Mucosa of gallbladder (tissue), 1 donor: ENCODE measurements at regions not wholly inside any gene's neighbourhood (a gene's known extent, or its start where the extent isn't known, plus 50 kb on each side); places are given as distances from the start of the nearest gene placed in this dataset.

Experiments
- DNase-seq: peaks from one replicate; pipeline ENCODE4 v3.0.0-alpha.2; 2020; ENCODE audit warnings: low spot score
- donor health status: DM: no; HTN: no; CAD: no.

DNA sequence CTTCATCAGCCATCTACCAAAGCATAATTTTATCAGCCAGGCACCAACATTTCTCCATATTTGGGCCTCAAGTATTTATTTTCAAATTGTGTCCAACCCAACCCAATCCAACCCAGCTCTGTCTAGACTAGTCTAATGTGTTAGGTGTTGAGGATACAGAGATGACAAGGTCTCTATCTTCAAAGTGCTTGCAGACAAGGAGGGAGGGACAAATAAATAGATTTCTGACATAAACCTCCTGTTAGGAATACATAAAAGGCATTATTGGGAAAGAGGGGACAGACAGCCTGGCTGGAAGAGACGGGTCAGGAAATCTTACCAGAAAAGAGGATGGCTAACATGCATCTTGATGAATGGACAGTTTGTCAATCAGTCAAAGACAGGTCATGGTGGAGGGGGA, 115.4 kb upstream of the RPS6KA3 start:
- no peak for DNase-seq

DNA sequence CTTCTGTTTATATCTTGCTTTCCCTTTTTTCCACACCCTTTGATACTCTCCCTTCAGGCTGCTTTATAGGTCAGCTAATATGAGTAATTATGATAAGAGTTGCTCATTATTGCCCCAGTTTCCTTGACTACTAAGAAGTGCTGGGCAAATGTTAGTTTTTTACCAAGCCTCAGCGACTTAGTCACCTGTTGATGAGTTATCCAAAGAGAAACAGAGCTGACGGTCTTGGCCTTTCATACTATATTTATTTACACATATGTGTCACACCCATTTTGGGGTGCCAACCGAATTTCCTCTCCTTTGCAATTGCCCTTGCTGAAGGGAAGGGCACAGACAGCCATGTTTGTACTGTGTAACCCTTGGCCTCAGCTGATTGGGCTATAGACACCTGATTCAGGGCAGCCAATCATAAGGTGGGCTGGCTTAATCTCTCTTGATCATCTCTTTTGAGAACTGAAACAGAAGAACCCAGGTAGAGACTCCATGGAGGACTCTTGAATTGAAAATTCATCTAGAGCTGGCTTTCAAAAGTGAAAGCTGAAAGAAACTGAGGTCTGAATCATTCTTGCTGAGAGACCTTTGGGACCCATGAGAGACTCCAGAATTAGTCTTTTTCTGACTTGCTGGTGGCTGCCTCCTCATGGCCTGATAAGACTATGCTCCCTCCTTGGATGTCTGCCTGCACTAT, 111.7 kb upstream of the RPS6KA3 start:
- DNase-seq, result no peak

DNA sequence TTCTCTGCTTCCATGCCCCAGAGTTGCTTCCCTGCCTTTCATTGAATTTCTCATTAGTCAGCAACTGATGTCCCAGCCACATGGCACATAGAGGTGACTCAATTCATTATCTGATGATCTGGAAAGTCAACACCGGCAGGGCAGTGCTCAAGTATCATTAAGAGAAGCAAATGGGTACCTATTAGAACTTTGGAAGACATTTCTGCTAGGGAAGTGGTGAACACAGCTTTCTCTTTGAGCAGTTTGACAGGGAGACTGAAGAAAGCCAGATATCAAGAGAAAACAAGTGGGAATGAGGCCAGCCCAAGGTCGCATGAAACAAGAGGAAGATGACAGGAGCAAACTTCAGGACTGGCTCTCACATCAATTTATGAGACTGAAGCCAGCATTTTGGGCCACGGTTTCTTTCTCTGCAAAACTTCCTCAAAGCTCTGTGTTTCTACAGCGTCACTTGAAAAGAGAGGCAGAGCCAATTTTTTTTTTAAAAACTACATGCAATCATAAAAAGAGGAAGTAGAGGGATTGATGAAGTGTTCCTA, 108.3 kb upstream of the RPS6KA3 start:
- no peak for DNase-seq

DNA sequence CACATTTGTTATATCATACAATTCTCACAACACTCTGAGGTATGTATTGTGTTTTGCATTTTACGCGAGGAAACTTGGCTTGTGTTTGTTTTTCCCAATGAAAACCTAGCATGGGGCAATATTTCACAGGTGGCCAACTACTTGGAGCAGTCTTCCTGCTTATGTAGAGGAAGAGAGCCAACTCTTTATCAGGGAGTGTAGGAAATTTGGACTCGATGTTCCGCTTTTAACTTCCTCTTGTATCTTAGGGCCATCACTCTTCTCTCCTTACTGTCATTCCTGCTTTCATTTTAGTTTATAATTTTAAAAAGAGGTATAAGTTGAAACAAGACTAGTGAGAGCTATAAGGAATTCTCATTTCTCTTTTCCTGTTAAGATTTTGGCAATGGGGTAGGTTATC, 107.7 kb upstream of the RPS6KA3 start:
- DNase-seq, result no peak

DNA sequence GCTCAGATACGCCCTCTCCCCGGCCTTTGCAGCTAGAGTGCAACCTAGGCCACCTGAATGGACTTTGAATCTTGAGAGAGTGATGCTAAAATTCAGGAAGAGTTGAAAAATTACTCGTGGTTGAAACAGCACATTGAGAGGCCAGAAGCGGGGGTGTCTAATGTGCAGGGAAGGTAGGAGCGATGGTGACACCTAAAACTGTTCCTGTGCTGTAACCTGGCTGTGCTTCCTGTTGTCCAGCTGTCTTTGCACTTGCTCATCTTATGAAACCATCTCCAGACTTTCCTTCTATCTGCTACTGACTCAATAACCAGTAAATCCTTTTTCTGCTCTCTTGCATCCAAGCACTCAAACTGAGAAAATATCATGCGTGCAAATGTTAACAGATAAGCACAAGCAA, 106.4 kb upstream of the RPS6KA3 start:
- DNase-seq, result no peak

DNA sequence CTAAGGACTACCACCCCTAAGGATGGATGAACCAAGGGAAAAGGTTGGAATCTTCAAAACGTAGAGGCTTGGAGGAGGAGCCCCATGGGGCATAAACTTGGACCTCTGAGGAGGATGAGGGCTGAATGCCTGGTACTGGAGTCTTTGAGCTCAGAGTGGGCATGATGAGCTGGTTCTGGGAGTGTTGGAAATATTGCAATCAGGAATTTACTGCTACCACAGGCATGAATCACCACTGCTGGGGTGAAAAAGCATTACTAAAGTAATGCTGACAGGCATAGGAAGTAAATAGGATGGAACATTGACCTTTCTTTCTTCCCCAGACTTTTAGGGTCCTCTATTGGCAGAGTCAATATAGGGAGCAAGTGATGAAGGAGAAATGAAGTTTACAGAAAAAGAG, 105.8 kb upstream of the RPS6KA3 start:
- no peak for DNase-seq

DNA sequence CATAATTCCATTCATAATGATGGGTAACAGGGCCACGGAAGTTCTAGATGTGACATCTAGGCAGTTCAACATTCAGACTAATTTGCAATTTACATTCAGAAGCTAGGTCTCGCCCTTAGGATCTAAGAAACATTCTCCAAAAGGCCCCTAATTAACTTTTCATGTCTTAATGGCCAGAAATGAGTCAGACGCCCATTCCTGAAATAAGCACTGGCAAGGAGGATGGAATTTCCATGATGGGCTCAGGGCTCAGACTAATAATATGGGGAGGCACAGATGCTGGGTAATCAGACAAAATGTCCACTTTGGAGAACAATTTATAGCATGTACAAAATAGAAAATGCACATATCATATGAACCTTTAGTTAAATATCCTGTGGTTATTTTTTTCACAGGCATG, 102.8 kb upstream of the RPS6KA3 start:
- DNase-seq, result no peak

DNA sequence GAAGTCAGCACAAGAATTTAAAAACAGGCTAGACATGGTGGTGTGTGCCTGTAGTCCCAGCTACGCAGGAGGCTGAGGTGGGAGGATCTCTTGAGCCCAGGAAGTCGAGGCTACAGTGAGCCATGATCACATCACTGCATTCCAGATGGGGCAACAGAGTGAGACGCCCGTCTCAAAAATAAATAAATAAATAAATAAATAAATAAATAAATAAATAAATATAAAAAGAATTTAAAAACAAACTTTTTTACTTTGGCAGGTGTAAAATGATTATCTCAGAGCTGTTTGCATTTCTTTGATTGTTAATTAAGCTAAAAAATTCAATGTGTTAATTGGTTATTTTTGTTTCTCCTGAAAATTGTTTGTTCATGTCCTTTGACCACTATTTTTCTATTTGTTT, 97.5 kb upstream of the RPS6KA3 start:
- no peak for DNase-seq

DNA sequence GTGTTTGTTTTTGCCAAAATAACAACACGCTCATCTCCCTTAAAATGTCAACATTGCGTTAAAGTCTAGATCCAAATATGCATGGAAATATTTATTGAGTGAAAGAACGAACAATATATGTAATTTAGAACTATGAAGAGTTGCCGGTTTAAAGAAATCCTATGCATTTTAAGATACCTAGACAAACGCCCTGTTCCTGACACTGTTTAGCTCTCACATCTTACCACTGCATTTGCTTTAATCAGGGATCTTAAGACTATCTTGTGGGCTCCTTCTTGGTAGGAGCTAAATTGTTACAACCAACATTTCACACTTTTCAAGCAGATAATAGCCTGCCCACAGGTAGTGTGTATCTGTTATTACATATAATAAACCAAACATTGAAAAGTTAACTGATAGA, 96.6 kb upstream of the RPS6KA3 start:
- no peak for DNase-seq

DNA sequence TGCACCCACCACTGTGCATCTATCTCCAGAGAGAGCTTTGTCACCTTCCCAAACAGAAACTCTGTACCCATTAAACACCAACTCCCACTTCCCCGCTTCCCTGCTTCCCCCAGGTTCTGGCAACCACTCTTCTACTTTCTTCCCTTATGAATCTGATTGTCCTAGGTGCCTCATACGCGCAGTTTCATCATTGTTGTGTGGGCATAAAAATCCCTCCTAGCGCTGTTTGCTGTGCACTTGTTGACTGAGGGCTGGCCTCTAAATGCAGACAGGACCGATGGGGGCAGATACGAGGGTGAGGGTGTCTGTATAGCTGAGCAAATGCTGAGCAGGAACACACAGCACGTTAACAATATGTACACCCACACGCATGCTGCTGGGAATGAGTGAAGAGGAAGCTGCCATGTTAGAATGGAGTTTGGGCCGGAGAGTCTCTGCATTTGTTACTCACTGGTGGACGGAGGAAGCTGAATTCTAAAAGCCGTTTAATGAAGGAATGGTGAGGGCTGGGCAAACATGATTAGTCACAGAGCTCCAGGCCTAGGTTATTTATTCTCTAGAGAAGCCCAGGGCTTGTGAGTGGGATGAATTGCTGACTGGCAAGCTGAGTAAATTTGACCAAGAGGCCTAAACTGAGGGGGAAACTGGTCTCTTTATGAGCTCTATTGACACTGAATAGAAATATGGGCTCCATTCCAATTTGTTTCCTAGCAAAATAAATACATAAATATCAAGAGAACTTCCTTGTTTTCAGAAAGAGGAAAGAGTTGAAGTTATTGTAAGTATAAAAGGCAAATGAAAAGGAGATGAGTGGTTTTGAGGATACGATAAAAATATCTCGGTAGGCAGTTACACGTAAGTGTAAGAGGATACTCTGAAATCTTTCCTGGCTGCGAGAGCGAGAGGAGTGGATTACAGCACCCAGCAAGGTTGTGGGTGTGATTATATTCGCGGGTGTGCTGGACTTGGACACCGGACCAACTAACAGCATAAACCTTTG, 95.9 kb upstream of the RPS6KA3 start:
- DNase-seq, result no peak

DNA sequence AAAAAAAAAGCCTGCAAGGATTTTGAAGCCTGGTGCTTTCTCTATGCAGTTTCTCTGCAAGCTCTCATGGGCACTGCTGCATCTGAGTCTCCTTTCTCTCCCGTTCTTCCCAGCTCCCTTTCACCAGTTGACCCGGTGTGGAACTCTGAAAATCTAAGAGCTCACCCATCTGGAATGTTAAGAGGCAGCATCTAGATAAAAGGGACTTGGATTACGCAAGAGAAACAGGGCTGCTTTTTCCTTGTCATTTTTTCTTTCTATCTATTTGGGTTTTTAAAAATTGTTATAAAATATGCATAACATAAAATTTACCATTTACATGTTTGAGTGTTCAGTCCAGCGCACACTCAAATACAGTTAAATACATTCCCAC, 95.2 kb upstream of the RPS6KA3 start:
- DNase-seq, result no peak

DNA sequence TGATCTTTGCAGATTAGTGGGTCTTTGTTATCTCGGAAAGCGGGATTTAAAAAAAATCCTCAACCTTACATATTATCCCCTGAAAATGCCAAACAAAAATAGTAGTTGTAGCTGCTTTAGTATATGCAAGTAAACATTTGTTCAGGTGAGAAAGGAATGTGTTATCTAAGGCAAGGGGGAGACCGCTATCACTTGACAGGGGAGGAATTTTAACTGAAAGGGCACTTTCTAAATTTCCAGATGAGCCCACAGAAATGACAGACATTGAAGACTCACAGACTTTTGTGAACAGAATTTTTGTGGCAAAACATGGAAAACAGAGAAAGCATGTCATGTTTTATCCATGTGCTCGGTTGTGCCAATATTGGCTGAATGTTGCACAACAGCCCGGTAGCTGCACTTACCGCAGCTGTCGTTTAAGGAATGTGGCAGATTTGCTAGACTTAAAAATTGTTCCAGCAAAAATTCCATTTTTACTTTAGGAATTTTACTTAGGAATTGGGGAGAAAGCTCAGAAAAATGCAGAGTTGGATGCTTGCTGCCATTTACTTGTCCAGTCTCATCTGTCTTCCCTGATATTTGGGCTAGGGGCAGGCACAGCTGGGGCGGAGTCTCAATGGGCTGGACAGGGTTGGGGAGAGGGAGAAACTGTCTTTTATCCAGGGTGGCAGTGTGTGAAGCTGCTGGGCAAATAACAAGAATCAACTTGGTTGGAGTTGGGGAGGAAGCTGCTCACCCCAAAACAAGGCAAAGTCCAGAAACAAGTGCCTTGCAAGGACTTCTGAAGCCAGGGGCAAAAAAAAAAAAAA, 94.6 kb upstream of the RPS6KA3 start:
- peak; percentile 20 for DNase-seq

DNA sequence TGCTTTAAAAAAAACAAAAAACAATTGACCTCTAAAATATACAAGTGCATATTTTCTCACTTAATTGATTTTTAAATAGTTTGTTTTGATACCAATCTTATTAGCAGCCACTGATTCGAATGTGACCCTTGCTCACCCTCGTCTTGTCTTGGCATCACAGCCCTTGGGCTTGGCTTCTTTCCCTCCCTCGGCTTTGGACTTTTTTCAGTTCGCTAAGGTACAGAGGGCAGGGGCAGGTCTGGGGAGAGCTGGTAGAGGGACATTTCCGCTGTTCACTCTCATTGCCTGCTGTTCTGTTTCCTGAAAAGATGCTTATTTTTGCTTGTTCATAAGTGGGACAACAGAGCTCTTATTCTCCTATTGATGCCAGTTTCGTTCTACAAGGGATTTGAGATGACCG, 88.5 kb upstream of the RPS6KA3 start:
- no peak for DNase-seq

DNA sequence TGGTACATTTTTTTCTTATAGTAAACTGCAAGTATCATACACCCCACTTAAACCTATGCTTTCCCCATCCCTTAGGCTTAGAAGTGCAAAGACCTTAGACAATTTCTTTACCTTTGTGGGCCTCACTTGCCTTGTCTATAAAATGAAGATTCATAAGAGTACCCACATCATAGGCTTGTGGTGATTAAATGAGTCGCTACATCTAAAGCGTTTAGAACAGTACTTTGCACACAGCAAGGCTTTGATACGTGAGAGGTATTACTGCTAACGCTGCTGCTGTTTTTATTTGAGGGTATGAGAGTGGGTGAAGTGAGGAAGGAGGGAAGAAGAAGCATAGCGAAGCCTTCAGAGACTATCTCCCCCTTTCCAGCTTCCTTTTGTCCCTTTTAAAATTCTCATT, 87.8 kb upstream of the RPS6KA3 start:
- DNase-seq, result no peak

DNA sequence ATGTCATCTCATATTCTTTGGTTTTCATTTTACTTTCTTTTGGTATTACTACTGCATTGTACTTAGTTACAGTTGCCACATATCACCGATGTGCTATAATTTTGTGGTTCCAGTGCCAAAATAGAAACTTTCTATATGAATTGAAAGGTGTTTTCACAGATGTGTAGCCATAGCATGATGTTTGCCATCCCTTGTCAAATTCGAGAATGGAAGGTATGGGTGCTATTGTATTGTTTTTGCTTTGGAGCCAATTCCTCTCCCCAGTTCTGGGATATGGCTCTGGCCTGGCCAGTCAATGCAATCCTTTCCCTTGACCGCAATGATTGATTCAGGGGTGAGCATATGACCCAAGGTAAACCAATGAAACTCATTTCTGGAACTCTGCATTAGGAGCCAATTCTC, 86.2 kb upstream of the RPS6KA3 start:
- no peak for DNase-seq

DNA sequence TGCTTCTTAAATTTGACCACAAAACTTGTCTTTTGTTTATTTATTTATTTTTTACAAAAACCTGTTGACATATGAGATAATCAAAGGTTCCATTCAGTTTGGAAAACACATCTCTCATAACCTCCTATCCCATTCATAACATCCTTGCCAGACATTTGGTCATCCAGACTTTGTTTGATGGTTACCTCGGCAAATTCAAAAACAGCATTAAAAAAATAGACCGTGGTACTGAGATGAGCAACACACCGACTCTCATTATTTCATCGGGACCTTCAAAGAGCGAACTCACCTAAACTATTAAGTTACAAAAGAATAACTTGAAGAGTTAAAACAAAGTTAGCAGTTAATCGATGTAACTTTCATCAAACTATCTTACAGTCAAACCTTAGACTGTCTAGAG, 85.8 kb upstream of the RPS6KA3 start:
- DNase-seq, result no peak

DNA sequence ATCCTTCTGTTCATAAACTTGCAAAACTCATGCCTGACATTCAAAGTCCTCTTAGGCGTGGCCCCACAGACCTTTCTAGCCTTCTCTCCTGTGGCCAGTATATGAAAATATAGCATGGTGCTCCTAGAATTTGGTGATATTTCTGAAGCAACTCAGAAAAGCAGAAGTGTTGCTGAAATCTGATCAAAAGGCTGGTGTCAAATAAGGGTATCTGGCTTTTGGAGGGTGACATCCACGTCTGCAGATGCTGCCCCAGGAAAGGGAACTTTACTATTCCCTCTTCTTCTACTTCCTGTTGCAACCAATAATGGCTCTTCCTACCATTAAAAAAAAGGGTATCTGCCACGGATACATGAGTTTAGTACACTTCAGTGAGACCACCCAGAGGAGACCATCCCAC, 83.9 kb upstream of the RPS6KA3 start:
- DNase-seq, result no peak

DNA sequence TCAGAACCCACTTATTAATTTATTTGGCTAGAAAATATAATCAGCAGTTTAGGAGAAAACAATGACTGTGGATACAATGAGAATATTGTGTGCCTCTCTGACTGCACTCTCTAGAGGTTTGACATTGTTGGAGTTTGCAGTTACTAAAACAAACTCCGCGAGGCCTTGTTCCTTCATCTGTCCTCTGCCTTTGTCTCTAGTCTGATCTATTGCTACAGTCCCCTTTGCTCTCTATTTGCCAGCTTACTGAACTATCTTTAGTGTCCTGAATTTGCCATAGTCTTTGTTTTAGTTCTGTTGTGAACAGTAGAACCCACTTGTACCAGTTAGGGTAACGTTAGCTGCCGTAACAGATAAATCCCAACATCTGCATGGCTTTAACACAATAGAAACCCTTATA, 81.4 kb upstream of the RPS6KA3 start:
- no peak for DNase-seq

DNA sequence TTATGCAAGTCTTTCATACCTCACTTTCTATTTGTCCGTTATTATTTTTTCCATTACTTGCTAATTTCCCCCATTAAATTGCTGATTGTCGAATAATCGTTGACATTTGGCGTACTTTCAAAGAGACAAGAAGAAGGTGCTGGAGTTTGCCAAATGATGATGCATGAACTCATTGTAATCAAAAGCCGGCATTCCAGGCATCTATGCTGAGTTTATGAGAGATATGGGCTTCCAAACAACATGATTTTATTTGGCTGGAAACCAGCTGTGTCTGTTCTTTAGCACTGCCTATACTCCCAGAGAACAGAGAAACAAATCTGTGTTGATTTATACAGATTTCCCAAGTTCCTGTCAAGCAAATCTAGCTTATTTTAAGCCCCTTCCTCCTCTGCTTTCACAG, 80.8 kb upstream of the RPS6KA3 start:
- no peak for DNase-seq

DNA sequence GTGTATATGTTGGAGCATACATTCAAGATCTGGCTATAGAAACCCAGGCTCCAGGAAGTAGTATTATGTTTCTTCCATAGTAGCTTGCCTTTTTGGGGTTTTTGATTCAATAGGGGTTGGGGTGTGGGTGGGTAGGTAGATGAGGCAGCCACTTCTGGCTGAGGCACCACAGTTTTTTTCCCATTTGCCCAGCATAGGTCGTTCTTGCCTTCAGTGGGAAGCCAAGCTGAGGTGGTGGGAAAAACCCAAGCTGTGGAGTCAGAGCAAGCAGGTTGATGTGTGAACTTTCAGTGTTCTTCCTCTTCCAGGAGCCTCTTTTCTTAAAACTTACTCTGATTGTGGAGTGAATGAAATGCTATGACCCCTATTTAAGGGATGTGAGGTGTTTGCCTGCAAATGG, 67.0 kb upstream of the RPS6KA3 start:
- no peak for DNase-seq

DNA sequence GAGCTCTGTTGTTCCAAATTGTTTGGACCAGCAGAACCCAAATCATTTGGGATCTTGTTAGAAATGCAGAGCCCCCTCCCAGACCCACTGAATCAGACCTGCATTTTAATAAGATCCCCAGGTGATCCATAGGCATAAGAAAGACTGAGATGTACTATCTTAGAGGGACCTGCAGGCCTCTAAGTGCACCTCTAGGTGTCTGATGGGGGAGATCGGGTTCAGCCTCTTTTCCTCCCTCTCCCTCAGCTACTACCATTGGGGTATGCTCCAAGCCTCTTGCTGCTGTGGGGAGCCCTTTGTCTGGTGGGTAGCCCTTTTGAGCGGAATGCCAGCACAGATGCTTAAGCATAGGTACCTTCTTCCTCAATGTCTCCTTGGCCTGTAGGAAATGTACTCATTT, 63.8 kb upstream of the RPS6KA3 start:
- DNase-seq, result no peak

DNA sequence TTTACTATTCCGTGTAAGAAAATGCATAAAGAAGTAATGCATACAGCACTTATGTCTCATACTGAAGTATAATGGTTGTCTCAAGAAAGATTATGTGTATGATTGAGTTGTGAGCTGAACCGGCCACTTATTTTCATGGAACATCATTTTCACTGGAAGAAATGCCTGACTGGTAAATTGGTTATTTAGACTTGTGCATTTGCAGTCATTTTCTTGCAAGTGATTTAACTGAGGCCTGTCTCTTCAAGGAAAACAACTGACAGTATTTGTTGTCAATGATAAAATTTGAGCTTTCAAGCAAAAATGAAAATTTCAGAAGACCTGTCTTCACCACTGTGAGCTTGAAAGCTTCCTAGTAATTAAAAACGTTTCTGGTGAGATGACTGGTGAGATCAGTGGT, 62.7 kb upstream of the RPS6KA3 start:
- DNase-seq, result no peak
